ENCODE measurements at regions not wholly inside any gene's neighbourhood (a gene's known extent, or its start where the extent isn't known, plus 50 kb on each side); places are given as distances from the start of the nearest gene placed in this dataset.
"Not testable (repeated sequence)": the region's sequence is repeated elsewhere in the genome, so short reads cannot be mapped to it uniquely, and the experiment has no call there.

DNA sequence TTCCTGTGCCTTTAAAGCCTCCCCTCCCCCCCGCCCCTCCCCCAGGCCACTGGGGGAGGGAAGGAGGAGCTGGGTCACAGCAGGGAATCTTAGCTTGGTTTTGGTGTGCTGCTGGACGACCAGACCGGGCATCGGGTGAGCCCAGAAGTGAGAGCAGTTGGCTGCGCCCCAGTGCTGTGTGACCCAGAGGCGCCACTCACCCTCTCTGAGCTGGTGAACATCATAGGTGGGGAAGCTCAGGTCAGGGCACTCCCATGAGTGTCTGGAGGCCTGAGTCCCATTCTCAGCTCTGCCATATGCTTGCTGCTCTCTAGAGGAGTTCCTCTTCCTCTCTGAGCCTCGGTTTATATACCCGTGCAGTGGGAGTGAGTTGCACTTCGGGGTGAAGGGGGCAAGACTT is 3077.5 kb downstream of the RPIA start:
- TF ChIP-seq, protein P1, sequence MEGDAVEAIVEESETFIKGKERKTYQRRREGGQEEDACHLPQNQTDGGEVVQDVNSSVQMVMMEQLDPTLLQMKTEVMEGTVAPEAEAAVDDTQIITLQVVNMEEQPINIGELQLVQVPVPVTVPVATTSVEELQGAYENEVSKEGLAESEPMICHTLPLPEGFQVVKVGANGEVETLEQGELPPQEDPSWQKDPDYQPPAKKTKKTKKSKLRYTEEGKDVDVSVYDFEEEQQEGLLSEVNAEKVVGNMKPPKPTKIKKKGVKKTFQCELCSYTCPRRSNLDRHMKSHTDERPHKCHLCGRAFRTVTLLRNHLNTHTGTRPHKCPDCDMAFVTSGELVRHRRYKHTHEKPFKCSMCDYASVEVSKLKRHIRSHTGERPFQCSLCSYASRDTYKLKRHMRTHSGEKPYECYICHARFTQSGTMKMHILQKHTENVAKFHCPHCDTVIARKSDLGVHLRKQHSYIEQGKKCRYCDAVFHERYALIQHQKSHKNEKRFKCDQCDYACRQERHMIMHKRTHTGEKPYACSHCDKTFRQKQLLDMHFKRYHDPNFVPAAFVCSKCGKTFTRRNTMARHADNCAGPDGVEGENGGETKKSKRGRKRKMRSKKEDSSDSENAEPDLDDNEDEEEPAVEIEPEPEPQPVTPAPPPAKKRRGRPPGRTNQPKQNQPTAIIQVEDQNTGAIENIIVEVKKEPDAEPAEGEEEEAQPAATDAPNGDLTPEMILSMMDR (IDR thresholded peaks at IDR 0.05), result not testable (repeated sequence)
- TF ChIP-seq POLR2A (IDR thresholded peaks at IDR 0.05), result not testable (repeated sequence)
